MG63 (cell line): ENCODE measurements at regions not wholly inside any gene's neighbourhood (a gene's known extent, or its start where the extent isn't known, plus 50 kb on each side); places are given as distances from the start of the nearest gene placed in this dataset.
A peak's percentile ranks its signal among the peaks of the same experiment; 100 is the strongest.
"Not testable (repeated sequence)": the region's sequence is repeated elsewhere in the genome, so short reads cannot be mapped to it uniquely, and the experiment has no call there.

Experiments
- DNase-seq: peaks from one replicate; pipeline ENCODE4 v3.0.0-alpha.2; 2020
- H3K27me3 ChIP-seq: fragments of 250-450 bp; sonication (Bioruptor Pico); 2 replicates; pipeline ENCODE4 v1.5.1; 2020; ENCODE audit warnings: mild to moderate bottlenecking, moderate library complexity
- H3K36me3 ChIP-seq: fragments of 250-450 bp; sonication (Bioruptor Pico); 2 replicates; pipeline ENCODE4 v1.5.1; 2020; ENCODE audit warnings: mild to moderate bottlenecking, moderate library complexity
- H3K4me3 ChIP-seq: fragments of 250-450 bp; sonication (Bioruptor Pico); 2 replicates; pipeline ENCODE4 v1.5.1; 2020; ENCODE audit warnings: mild to moderate bottlenecking, moderate library complexity
- H3K9me3 ChIP-seq: fragments of 250-450 bp; sonication (Bioruptor Pico); 2 replicates; pipeline ENCODE4 v1.5.1; 2020; ENCODE audit warnings: mild to moderate bottlenecking, moderate library complexity

GRCh38 chr13:50224534-50224933, 209.3 kb downstream of the KCNRG start:
- Histone ChIP-seq H3K36me3 (no peaks in the 10 kb centered on the region), H3K9me3 (no peaks in the 10 kb centered on the region; the same call in 1 of the 2 replicates), H3K27me3 (no peaks in the 10 kb centered on the region), H3K4me3 (no peak overlapping the region)
- DNase-seq = no peak

- no peaks in the 10 kb centered on the region for H3K36me3 ChIP-seq
- no peak for DNase-seq
- H3K9me3 ChIP-seq = no peaks in the 10 kb centered on the region
- H3K27me3 ChIP-seq = no peaks in the 10 kb centered on the region
- no peak overlapping the region for H3K4me3 ChIP-seq
Observed at GRCh38 chr13:50225193-50226155, 210.2 kb downstream of the KCNRG start.

- Histone ChIP-seq H3K27me3 (no peaks in the 10 kb centered on the region), H3K9me3 (no peaks in the 10 kb centered on the region)
- DNase-seq = no peak
Observed at GRCh38 chr13:50226515-50227155, 211.4 kb downstream of the KCNRG start.

GRCh38 chr13:50227361-50227760, 212.1 kb downstream of the KCNRG start:
- no peak for DNase-seq
- H3K4me3 ChIP-seq = no peak overlapping the region
- H3K36me3 ChIP-seq = no peaks in the 10 kb centered on the region
- no peaks in the 10 kb centered on the region for H3K27me3 ChIP-seq
- H3K9me3 ChIP-seq = no peaks in the 10 kb centered on the region

More at GRCh38 chr13:50226515-50227155, 211.4 kb downstream of the KCNRG start:
- H3K4me3 ChIP-seq = no peak overlapping the region
- no peaks in the 10 kb centered on the region for H3K36me3 ChIP-seq

GRCh38 chr13:50228527-50228926, 213.3 kb downstream of the KCNRG start:
- DNase-seq = no peak
- Histone ChIP-seq H3K36me3 (no peaks in the 10 kb centered on the region), H3K27me3 (no peaks in the 10 kb centered on the region), H3K9me3 (no peaks in the 10 kb centered on the region), H3K4me3 (no peak overlapping the region)

- Histone ChIP-seq H3K36me3 (no peaks in the 10 kb centered on the region), H3K27me3 (no peaks in the 10 kb centered on the region), H3K9me3 (no peaks in the 10 kb centered on the region), H3K4me3 (no peak overlapping the region)
- no peak for DNase-seq
Observed at GRCh38 chr13:50229960-50230661, 214.9 kb downstream of the KCNRG start.

- H3K9me3 ChIP-seq = no peaks in the 10 kb centered on the region
- no peaks in the 10 kb centered on the region for H3K36me3 ChIP-seq
- no peak overlapping the region for H3K4me3 ChIP-seq
- H3K27me3 ChIP-seq = no peaks in the 10 kb centered on the region
- DNase-seq = no peak
Observed at GRCh38 chr13:50230662-50230978, 215.4 kb downstream of the KCNRG start.

GRCh38 chr13:50233574-50233973, 218.3 kb downstream of the KCNRG start:
- not testable (repeated sequence) for DNase-seq, H3K9me3 ChIP-seq, H3K4me3 ChIP-seq, H3K36me3 ChIP-seq, H3K27me3 ChIP-seq

GRCh38 chr13:50235604-50236342, 220.5 kb downstream of the KCNRG start:
- H3K4me3 ChIP-seq = no peak overlapping the region
- DNase-seq = no peak
- H3K9me3 ChIP-seq = no peaks in the 10 kb centered on the region
- no peaks in the 10 kb centered on the region for H3K36me3 ChIP-seq
- H3K27me3 ChIP-seq = no peaks in the 10 kb centered on the region

GRCh38 chr13:50236898-50237318, 221.7 kb downstream of the KCNRG start:
- DNase-seq = no peak
- no peaks in the 10 kb centered on the region for H3K36me3 ChIP-seq
- no peaks in the 10 kb centered on the region for H3K9me3 ChIP-seq
- no peak overlapping the region for H3K4me3 ChIP-seq
- H3K27me3 ChIP-seq = no peaks in the 10 kb centered on the region

GRCh38 chr13:50238922-50239321, 223.7 kb downstream of the KCNRG start:
- Histone ChIP-seq H3K9me3 (no peaks in the 10 kb centered on the region), H3K27me3 (no peaks in the 10 kb centered on the region), H3K36me3 (no peaks in the 10 kb centered on the region), H3K4me3 (no peak overlapping the region)
- no peak for DNase-seq

GRCh38 chr13:50241479-50241878, 226.2 kb downstream of the KCNRG start:
- H3K9me3 ChIP-seq = no peaks in the 10 kb centered on the region
- DNase-seq = no peak
- no peak overlapping the region for H3K4me3 ChIP-seq
- no peaks in the 10 kb centered on the region for H3K36me3 ChIP-seq
- no peaks in the 10 kb centered on the region for H3K27me3 ChIP-seq

GRCh38 chr13:50243931-50244330, 228.7 kb downstream of the KCNRG start:
- Histone ChIP-seq H3K27me3 (no peaks in the 10 kb centered on the region), H3K36me3 (no peaks in the 10 kb centered on the region), H3K9me3 (no peaks in the 10 kb centered on the region), H3K4me3 (no peak overlapping the region)
- no peak for DNase-seq

- Histone ChIP-seq H3K4me3 (no peak overlapping the region), H3K36me3 (no peaks in the 10 kb centered on the region), H3K9me3 (no peaks in the 10 kb centered on the region), H3K27me3 (no peaks in the 10 kb centered on the region)
- DNase-seq = no peak
Observed at GRCh38 chr13:50244355-50244712, 229.1 kb downstream of the KCNRG start.

GRCh38 chr13:50244713-50245574, 229.7 kb downstream of the KCNRG start:
- no peak overlapping the region for H3K4me3 ChIP-seq
- H3K27me3 ChIP-seq = no peaks in the 10 kb centered on the region
- DNase-seq = peak; percentile 79
- no peaks in the 10 kb centered on the region for H3K36me3 ChIP-seq
- H3K9me3 ChIP-seq = no peaks in the 10 kb centered on the region

GRCh38 chr13:50247223-50247622, 232.0 kb downstream of the KCNRG start:
- no peak for DNase-seq
- Histone ChIP-seq H3K9me3 (no peaks in the 10 kb centered on the region), H3K27me3 (no peaks in the 10 kb centered on the region), H3K4me3 (no peak overlapping the region), H3K36me3 (no peaks in the 10 kb centered on the region)
